ENCODE measurements at regions not wholly inside any gene's neighbourhood (a gene's known extent, or its start where the extent isn't known, plus 50 kb on each side); places are given as distances from the start of the nearest gene placed in this dataset.

- TF ChIP-seq CTCF (IDR thresholded peaks at IDR 0.05; ENCODE audit: low read depth, low read length) (no peak), EZH2phosphoT487 (IDR thresholded peaks at IDR 0.05; ENCODE audit: low read depth) (no peak)
These were observed 134.6 kb upstream of the CPEB4 start for GRCh38 chr5:173753307-173754168.
